ENCODE measurements at regions not wholly inside any gene's neighbourhood (a gene's known extent, or its start where the extent isn't known, plus 50 kb on each side); places are given as distances from the start of the nearest gene placed in this dataset.

DNA sequence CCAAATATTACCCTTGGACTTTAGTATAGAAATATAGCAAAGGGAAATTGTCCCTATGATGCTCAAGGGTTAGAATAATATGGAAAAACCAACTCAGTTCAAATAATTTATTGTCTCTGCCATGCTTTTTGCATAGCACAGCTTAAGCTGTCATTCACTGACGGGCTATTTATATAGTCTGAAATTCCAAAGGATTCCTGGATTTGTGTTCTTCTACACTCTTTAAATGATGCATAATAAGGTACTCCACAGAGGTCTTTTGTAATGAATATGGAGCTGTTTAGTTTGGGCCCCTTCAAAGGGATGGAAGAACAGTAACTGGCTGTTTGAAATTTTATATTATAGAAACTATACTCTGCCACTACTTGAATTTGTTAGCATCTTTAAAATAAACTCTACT, 276.6 kb upstream of the FERD3L start:
- TF ChIP-seq, protein P1, sequence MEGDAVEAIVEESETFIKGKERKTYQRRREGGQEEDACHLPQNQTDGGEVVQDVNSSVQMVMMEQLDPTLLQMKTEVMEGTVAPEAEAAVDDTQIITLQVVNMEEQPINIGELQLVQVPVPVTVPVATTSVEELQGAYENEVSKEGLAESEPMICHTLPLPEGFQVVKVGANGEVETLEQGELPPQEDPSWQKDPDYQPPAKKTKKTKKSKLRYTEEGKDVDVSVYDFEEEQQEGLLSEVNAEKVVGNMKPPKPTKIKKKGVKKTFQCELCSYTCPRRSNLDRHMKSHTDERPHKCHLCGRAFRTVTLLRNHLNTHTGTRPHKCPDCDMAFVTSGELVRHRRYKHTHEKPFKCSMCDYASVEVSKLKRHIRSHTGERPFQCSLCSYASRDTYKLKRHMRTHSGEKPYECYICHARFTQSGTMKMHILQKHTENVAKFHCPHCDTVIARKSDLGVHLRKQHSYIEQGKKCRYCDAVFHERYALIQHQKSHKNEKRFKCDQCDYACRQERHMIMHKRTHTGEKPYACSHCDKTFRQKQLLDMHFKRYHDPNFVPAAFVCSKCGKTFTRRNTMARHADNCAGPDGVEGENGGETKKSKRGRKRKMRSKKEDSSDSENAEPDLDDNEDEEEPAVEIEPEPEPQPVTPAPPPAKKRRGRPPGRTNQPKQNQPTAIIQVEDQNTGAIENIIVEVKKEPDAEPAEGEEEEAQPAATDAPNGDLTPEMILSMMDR (IDR thresholded peaks at IDR 0.05), result no peak
- no peak for TF ChIP-seq EP300 (IDR thresholded peaks at IDR 0.05)
